Tibial nerve (tissue), 4 donors: ENCODE measurements at regions not wholly inside any gene's neighbourhood (a gene's known extent, or its start where the extent isn't known, plus 50 kb on each side); places are given as distances from the start of the nearest gene placed in this dataset.

ENCODE experiments used
- DNase-seq, 2 donors: peaks; one replicate each; pipeline ENCODE4 v3.0.0-alpha.2; 2019; ENCODE audit warnings: low spot score in 2 of 2
- H3K27ac ChIP-seq, 4 donors: fragments of 200-600 bp; sonication (generic) in 3 of 4; one replicate each; pipeline ENCODE4 v1.5.1; 2017 to 2019; ENCODE audit warnings: mild to moderate bottlenecking in 1 of 4
- H3K27me3 ChIP-seq, 2 donors: fragments of 200-600 bp; sonication (generic) in 1 of 2; one replicate each; pipeline versions ENCODE4 v1.5.1 to v1.6.0; 2017 to 2019
- H3K36me3 ChIP-seq, 3 donors: fragments of 200-600 bp; sonication (generic); one replicate each; pipeline ENCODE4 v1.5.1; 2018 to 2019
- H3K4me1 ChIP-seq, 4 donors: fragments of 200-600 bp; sonication (generic) in 3 of 4; one replicate each; pipeline ENCODE4 v1.5.1; 2017 to 2019
- H3K4me3 ChIP-seq, 4 donors: fragments of 200-600 bp; sonication (generic) in 3 of 4; one replicate each; pipeline ENCODE4 v1.5.1; 2017 to 2019; ENCODE audit warnings: mild to moderate bottlenecking in 1 of 4, moderate library complexity in 1 of 4
- H3K9me3 ChIP-seq, 4 donors: fragments of 200-600 bp; sonication (generic) in 3 of 4; one replicate each; pipeline ENCODE4 v1.5.1; 2017 to 2019
- CTCF ChIP-seq, 5 experiments: fragments of 200-600 bp in 3 of 5; fragments of 450-650 bp in 2 of 5; sonication (generic) in 3 of 5; IDR thresholded peaks; one replicate each; pipeline ENCODE4 v1.5.1; 2016 to 2019; ENCODE audit warnings: antibody characterized with exemption in 5 of 5, mild to moderate bottlenecking in 3 of 5, moderate library complexity in 2 of 5
- EP300 ChIP-seq, 2 donors: sonication (generic); formaldehyde crosslinking; IDR thresholded peaks; one replicate each; pipeline ENCODE4 v1.6.1; 2017; ENCODE audit warnings: antibody characterized with exemption in 2 of 2, mild to moderate bottlenecking in 1 of 2
- POLR2A ChIP-seq, 2 donors: fragments of 450-650 bp; IDR thresholded peaks; one replicate each; pipeline ENCODE4 v1.6.1; 2017; ENCODE audit warnings: antibody characterized with exemption in 2 of 2, mild to moderate bottlenecking in 2 of 2, moderate library complexity in 2 of 2
- WGBS, 2 donors: methylation state at CpG; one replicate each; pipeline ENCODE4 v1.1.5; 2018; 5-methylcytosine and 5-hydroxymethylcytosine counted together

GRCh38 chr13:50370303-50370950 is 355.2 kb downstream of the KCNRG start:
- TF ChIP-seq EP300 (IDR thresholded peaks at IDR 0.05): peak in 1 of 2 donors; percentile 19
- no peak for TF ChIP-seq CTCF (IDR thresholded peaks at IDR 0.05)
- TF ChIP-seq POLR2A (IDR thresholded peaks at IDR 0.05): no peak
- Histone ChIP-seq H3K4me1 (no peaks in the 10 kb centered on the region), H3K9me3 (no peaks in the 10 kb centered on the region), H3K27me3 (no peaks in the 10 kb centered on the region), H3K4me3 (no peak overlapping the region), H3K36me3 (no peaks in the 10 kb centered on the region), H3K27ac (no peak overlapping the region)
- 84 to 85% methylated on average over 5 of the region's 5 CpGs for WGBS, 2 donors
- DNase-seq: no peak

- H3K27ac ChIP-seq: no peak overlapping the region
- no peak for DNase-seq
- H3K4me1 ChIP-seq: no peaks in the 10 kb centered on the region
- no peaks in the 10 kb centered on the region for H3K27me3 ChIP-seq
- TF ChIP-seq EP300 (IDR thresholded peaks at IDR 0.05) (no peak), POLR2A (IDR thresholded peaks at IDR 0.05) (no peak), CTCF (IDR thresholded peaks at IDR 0.05) (no peak)
- no peaks in the 10 kb centered on the region for H3K9me3 ChIP-seq
- no peak overlapping the region for H3K4me3 ChIP-seq
- H3K36me3 ChIP-seq: no peaks in the 10 kb centered on the region
- WGBS, 2 donors: 91 to 93% methylated on average over 6 of the region's 6 CpGs
Observed at GRCh38 chr13:50374517-50374916, 359.3 kb downstream of the KCNRG start.

- H3K4me3 ChIP-seq: no peak overlapping the region
- 39 to 44% methylated on average over 4 of the region's 4 CpGs for WGBS, 2 donors
- TF ChIP-seq EP300 (IDR thresholded peaks at IDR 0.05): no peak
- no peak for TF ChIP-seq CTCF (IDR thresholded peaks at IDR 0.05)
- no peak for TF ChIP-seq POLR2A (IDR thresholded peaks at IDR 0.05)
- H3K27ac ChIP-seq: peak overlapping the region in 1 of 4 donors; percentile 0
- peaks cover 0 to 2% (median under 1%) of the 10 kb centered on the region in 4 donors for H3K9me3 ChIP-seq
- no peaks in the 10 kb centered on the region for H3K4me1 ChIP-seq
- no peak for DNase-seq
- H3K36me3 ChIP-seq: no peaks in the 10 kb centered on the region
- no peaks in the 10 kb centered on the region for H3K27me3 ChIP-seq
Observed at GRCh38 chr13:50375792-50376191, 360.5 kb downstream of the KCNRG start.

- H3K4me1 ChIP-seq: no peaks in the 10 kb centered on the region
- no peak overlapping the region for H3K4me3 ChIP-seq
- no peaks in the 10 kb centered on the region for H3K27me3 ChIP-seq
- WGBS, 2 donors: 67 to 81% methylated on average over 1 of the region's 1 CpG
- no peaks in the 10 kb centered on the region for H3K36me3 ChIP-seq
- no peak for TF ChIP-seq EP300 (IDR thresholded peaks at IDR 0.05)
- no peak for TF ChIP-seq POLR2A (IDR thresholded peaks at IDR 0.05)
- DNase-seq: no peak
- H3K27ac ChIP-seq: no peak overlapping the region
- H3K9me3 ChIP-seq: peaks cover 0 to 10% (median 3%) of the 10 kb centered on the region in 4 donors
Observed at GRCh38 chr13:50376895-50377575, 361.8 kb downstream of the KCNRG start.

GRCh38 chr13:50377726-50378270 is 362.6 kb downstream of the KCNRG start:
- TF ChIP-seq EP300 (IDR thresholded peaks at IDR 0.05): no peak
- Histone ChIP-seq H3K27ac (no peak overlapping the region), H3K36me3 (no peaks in the 10 kb centered on the region), H3K4me1 (no peaks in the 10 kb centered on the region), H3K27me3 (no peaks in the 10 kb centered on the region), H3K9me3 (peaks cover 0 to 10% (median 3%) of the 10 kb centered on the region in 4 donors), H3K4me3 (no peak overlapping the region)
- WGBS, 2 donors: 81 to 82% methylated on average over 2 of the region's 2 CpGs
- DNase-seq: no peak

GRCh38 chr13:50378509-50379044 is 363.3 kb downstream of the KCNRG start:
- TF ChIP-seq CTCF (IDR thresholded peaks at IDR 0.05) (no peak), POLR2A (IDR thresholded peaks at IDR 0.05) (no peak), EP300 (IDR thresholded peaks at IDR 0.05) (no peak)
- Histone ChIP-seq H3K4me3 (no peak overlapping the region), H3K27me3 (no peaks in the 10 kb centered on the region), H3K27ac (no peak overlapping the region), H3K9me3 (peaks cover 0 to 10% (median 3%) of the 10 kb centered on the region in 4 donors), H3K36me3 (no peaks in the 10 kb centered on the region), H3K4me1 (no peaks in the 10 kb centered on the region)
- no peak for DNase-seq
- 45 to 57% methylated on average over 5 of the region's 5 CpGs for WGBS, 2 donors
